Mesenchymal stem cell (in vitro differentiated cells and primary cell): ENCODE measurements at regions not wholly inside any gene's neighbourhood (a gene's known extent, or its start where the extent isn't known, plus 50 kb on each side); places are given as distances from the start of the nearest gene placed in this dataset.

Experiments used
- DNase-seq: peaks from one replicate; pipeline ENCODE4 v3.0.0-alpha.2; 2013
- H2AFZ ChIP-seq: one replicate; pipeline ENCODE4 v1.6.1; 2013; ENCODE audit warnings: low read depth, mild to moderate bottlenecking, control low read depth, inconsistent platforms, low read length, moderate library complexity
- H2AK5ac ChIP-seq: 2 replicates; pipeline ENCODE4 v1.6.1; 2013; ENCODE audit warnings: low read length, moderate library complexity, mild to moderate bottlenecking, inconsistent platforms; ENCODE audit not compliant: severe bottlenecking
- H2BK120ac ChIP-seq: one replicate; pipeline ENCODE4 v1.6.1; 2013; ENCODE audit warnings: low read depth, mild to moderate bottlenecking, inconsistent platforms, low read length, moderate library complexity
- H2BK12ac ChIP-seq, 2 experiments: one replicate each; pipeline ENCODE4 v1.6.1; 2013; ENCODE audit warnings: inconsistent platforms in 2 of 2, low read length in 2 of 2, mild to moderate bottlenecking in 2 of 2, moderate library complexity in 2 of 2, control low read depth in 1 of 2
- H2BK15ac ChIP-seq: one replicate; pipeline ENCODE4 v1.6.1; 2013; ENCODE audit warnings: mild to moderate bottlenecking, low read depth, inconsistent platforms; ENCODE audit not compliant: poor library complexity, severe bottlenecking
- H2BK5ac ChIP-seq: 2 replicates; pipeline ENCODE4 v1.6.1; 2013; ENCODE audit warnings: low read depth, mild to moderate bottlenecking, low read length, control low read depth, inconsistent platforms; ENCODE audit not compliant: poor library complexity, severe bottlenecking
- H3K14ac ChIP-seq, 2 experiments: one replicate each; pipeline ENCODE4 v1.6.1; 2013; ENCODE audit warnings: inconsistent platforms in 2 of 2, low read length in 2 of 2, control low read depth in 1 of 2, mild to moderate bottlenecking in 1 of 2, moderate library complexity in 1 of 2
- H3K18ac ChIP-seq, 2 experiments: one replicate each; pipeline ENCODE4 v1.6.1; 2013; ENCODE audit warnings: inconsistent platforms in 2 of 2, low read length in 2 of 2, control low read depth in 1 of 2, low read depth in 1 of 2, mild to moderate bottlenecking in 1 of 2
- H3K23ac ChIP-seq, 2 experiments: one replicate each; pipeline ENCODE4 v1.6.1; 2013; ENCODE audit warnings: inconsistent platforms in 2 of 2, low read length in 2 of 2, mild to moderate bottlenecking in 2 of 2, moderate library complexity in 2 of 2, control low read depth in 1 of 2
- H3K27ac ChIP-seq: 2 replicates; pipeline ENCODE4 v1.5.1; 2013; ENCODE audit warnings: mild to moderate bottlenecking, moderate library complexity, low read length, control low read depth, inconsistent platforms; ENCODE audit not compliant: poor library complexity, severe bottlenecking
- H3K27me3 ChIP-seq, 2 experiments: 2 replicates each; pipeline versions ENCODE4 v1.6.1 to v1.7.0; 2013; ENCODE audit warnings: low read length in 2 of 2, mild to moderate bottlenecking in 2 of 2, moderate library complexity in 2 of 2, control low read depth in 1 of 2, inconsistent platforms in 1 of 2; ENCODE audit not compliant: control insufficient read depth in 1 of 2, insufficient read depth in 1 of 2
- H3K36me3 ChIP-seq, 2 experiments: 2 replicates each; pipeline versions ENCODE4 v1.6.1 to v1.7.0; 2013; ENCODE audit warnings: low read length in 2 of 2, control low read depth in 1 of 2, inconsistent platforms in 1 of 2, low read depth in 1 of 2, mild to moderate bottlenecking in 1 of 2; ENCODE audit not compliant: insufficient read depth in 2 of 2, control insufficient read depth in 1 of 2
- H3K4ac ChIP-seq, 2 experiments: one replicate each; pipeline ENCODE4 v1.6.1; 2013; ENCODE audit warnings: inconsistent platforms in 2 of 2, low read length in 2 of 2, mild to moderate bottlenecking in 2 of 2, moderate library complexity in 2 of 2, control low read depth in 1 of 2, low read depth in 1 of 2
- H3K4me1 ChIP-seq: 2 replicates; pipeline ENCODE4 v1.6.1; 2013; ENCODE audit warnings: low read depth, low read length, control low read depth; ENCODE audit not compliant: control insufficient read depth, insufficient read depth
- H3K4me2 ChIP-seq: 2 replicates; pipeline ENCODE4 v1.6.1; 2013; ENCODE audit warnings: low read length, mild to moderate bottlenecking, inconsistent platforms; ENCODE audit not compliant: poor library complexity, severe bottlenecking
- H3K4me3 ChIP-seq, 2 experiments: 2 replicates each; pipeline versions ENCODE4 v1.5.1 to v1.7.0; 2013; ENCODE audit warnings: low read length in 2 of 2, mild to moderate bottlenecking in 2 of 2, control low read depth in 1 of 2, low read depth in 1 of 2; ENCODE audit not compliant: insufficient read depth in 1 of 2
- H3K79me1 ChIP-seq: replicated peaks from 2 replicates; pipeline ENCODE4 v1.6.1; 2013; ENCODE audit warnings: mild to moderate bottlenecking, control low read depth, low read length, inconsistent platforms; ENCODE audit not compliant: poor library complexity, severe bottlenecking
- H3K9ac ChIP-seq: 2 replicates; pipeline ENCODE4 v1.7.0; 2013; ENCODE audit warnings: mild to moderate bottlenecking, low read length, moderate library complexity
- H3K9me3 ChIP-seq: 2 replicates; pipeline ENCODE4 v1.7.0; 2013; ENCODE audit warnings: mild to moderate bottlenecking, low read length; ENCODE audit not compliant: control insufficient read depth
- H4K8ac ChIP-seq: one replicate; pipeline ENCODE4 v1.6.1; 2013; ENCODE audit warnings: inconsistent platforms, mild to moderate bottlenecking, low read length, moderate library complexity
- H4K91ac ChIP-seq: one replicate; pipeline ENCODE4 v1.6.1; 2013; ENCODE audit warnings: mild to moderate bottlenecking, low read length, inconsistent platforms
- WGBS: methylation state at CpG from one replicate; pipeline ENCODE4 v1.1.7; 2013; ENCODE audit warnings: mixed read lengths; 5-methylcytosine and 5-hydroxymethylcytosine counted together

DNA sequence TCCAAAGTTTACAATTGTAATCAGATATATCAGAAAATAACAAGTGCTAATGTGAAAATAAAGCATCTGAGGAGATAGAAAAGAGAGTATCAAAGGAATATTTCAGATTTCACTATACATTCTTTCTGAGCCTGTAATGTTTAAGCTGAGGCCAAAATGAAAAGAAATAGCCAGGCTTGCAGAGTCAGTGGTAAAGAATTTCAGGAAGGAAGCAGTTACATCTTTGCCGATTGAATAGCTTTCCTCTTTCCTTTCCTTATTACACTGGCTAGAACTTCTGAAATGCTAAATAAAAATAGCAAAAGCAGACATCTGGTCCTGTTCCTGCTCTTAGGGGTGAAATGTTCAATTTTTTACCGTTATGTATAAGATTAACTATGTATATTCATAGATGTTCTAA, 1441.6 kb upstream of the PCDH7 start:
- Histone ChIP-seq H2AK5ac (no peak overlapping the region), H3K4ac (no peak overlapping the region), H4K8ac (no peak overlapping the region), H2BK12ac (no peak overlapping the region), H2BK5ac (no peak overlapping the region), H4K91ac (no peak overlapping the region), H3K4me1 (no peaks in the 10 kb centered on the region), H3K4me2 (no peak overlapping the region), H3K14ac (no peak overlapping the region), H3K4me3 (peak overlapping the region in 1 of 2 experiments; percentile 43), H3K23ac (no peak overlapping the region), H3K27me3 (no peaks in the 10 kb centered on the region), H3K36me3 (no peaks in the 10 kb centered on the region), H3K18ac (no peak overlapping the region), H3K9me3 (peaks cover 8% of the 10 kb centered on the region), H3K9ac (no peak overlapping the region), H3K79me1 (no peaks in the 10 kb centered on the region), H3K27ac (peak overlapping the region; percentile 64), H2BK120ac (no peak overlapping the region), H2BK15ac (no peak overlapping the region), H2AFZ (no peak overlapping the region)
- WGBS, result 0% methylated on average over 1 of the region's 2 CpGs
- DNase-seq, result peak; percentile 41

DNA sequence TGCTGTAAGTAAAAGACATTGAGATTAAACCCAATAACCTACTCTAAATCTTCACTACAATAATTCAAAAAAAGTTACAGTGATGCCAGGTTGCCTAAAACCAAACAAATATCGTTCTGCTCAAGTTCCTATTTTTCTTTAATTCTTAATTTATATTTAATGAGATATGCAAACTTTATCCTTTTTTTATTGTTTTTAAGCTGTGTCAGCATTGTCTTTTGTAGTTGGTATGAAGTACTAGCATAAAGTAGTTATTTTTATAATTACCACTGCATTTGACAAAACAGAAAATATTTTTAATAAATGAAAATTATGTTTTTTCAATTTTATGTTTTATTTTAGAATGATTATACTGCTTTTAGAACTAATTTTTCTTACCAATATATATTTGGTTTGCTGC, 1431.1 kb upstream of the PCDH7 start:
- H2BK120ac ChIP-seq, result no peak overlapping the region
- no peak overlapping the region for H3K18ac ChIP-seq
- H2BK12ac ChIP-seq, result no peak overlapping the region
- no peak overlapping the region for H4K91ac ChIP-seq
- H3K4me2 ChIP-seq, result no peak overlapping the region
- no peak overlapping the region for H2BK15ac ChIP-seq
- no peaks in the 10 kb centered on the region for H3K9me3 ChIP-seq
- no peak overlapping the region for H3K9ac ChIP-seq
- H2AFZ ChIP-seq, result no peak overlapping the region
- no peaks in the 10 kb centered on the region for H3K36me3 ChIP-seq
- WGBS, result no CpG with 5 or more reads among the region's 1 CpG
- H2AK5ac ChIP-seq, result no peak overlapping the region
- no peak for DNase-seq
- H3K27ac ChIP-seq, result no peak overlapping the region
- no peak overlapping the region for H3K23ac ChIP-seq
- no peak overlapping the region for H2BK5ac ChIP-seq
- no peak overlapping the region for H3K4ac ChIP-seq
- no peak overlapping the region for H4K8ac ChIP-seq
- H3K27me3 ChIP-seq, result no peaks in the 10 kb centered on the region
- H3K4me1 ChIP-seq, result no peaks in the 10 kb centered on the region
- H3K14ac ChIP-seq, result no peak overlapping the region
- H3K4me3 ChIP-seq, result no peak overlapping the region
- H3K79me1 ChIP-seq, result no peaks in the 10 kb centered on the region

DNA sequence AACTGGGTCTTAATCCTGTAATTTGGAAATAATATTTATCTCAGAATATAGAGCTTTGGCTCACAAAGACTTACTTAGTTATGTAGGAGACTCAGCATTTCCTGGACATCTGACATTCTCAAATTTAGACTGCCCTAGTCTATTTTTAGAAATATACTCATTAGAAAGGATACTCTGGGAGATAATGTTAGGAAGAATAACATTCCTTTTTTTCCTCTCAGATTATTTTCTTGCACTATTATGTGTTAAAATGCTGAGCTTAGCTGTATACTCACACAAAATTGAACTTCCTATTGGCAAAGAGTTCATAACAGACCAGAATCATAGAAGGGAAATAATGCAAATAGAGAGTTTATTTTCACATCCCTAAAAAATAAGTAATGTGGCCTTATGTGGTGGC, 1424.9 kb upstream of the PCDH7 start:
- no peak overlapping the region for H4K91ac ChIP-seq
- no peak overlapping the region for H3K4ac ChIP-seq
- H3K14ac ChIP-seq, result no peak overlapping the region
- no peaks in the 10 kb centered on the region for H3K36me3 ChIP-seq
- no peak overlapping the region for H3K9ac ChIP-seq
- H2AK5ac ChIP-seq, result no peak overlapping the region
- H3K4me3 ChIP-seq, result no peak overlapping the region
- H3K4me1 ChIP-seq, result no peaks in the 10 kb centered on the region
- H3K27ac ChIP-seq, result no peak overlapping the region
- no peak overlapping the region for H3K4me2 ChIP-seq
- DNase-seq, result no peak
- H3K79me1 ChIP-seq, result no peaks in the 10 kb centered on the region
- no peak overlapping the region for H2BK120ac ChIP-seq
- H2BK5ac ChIP-seq, result no peak overlapping the region
- H3K18ac ChIP-seq, result no peak overlapping the region
- no peak overlapping the region for H2AFZ ChIP-seq
- H4K8ac ChIP-seq, result no peak overlapping the region
- no peak overlapping the region for H3K23ac ChIP-seq
- H2BK12ac ChIP-seq, result no peak overlapping the region
- H3K9me3 ChIP-seq, result no peaks in the 10 kb centered on the region
- no peaks in the 10 kb centered on the region for H3K27me3 ChIP-seq
- H2BK15ac ChIP-seq, result no peak overlapping the region

DNA sequence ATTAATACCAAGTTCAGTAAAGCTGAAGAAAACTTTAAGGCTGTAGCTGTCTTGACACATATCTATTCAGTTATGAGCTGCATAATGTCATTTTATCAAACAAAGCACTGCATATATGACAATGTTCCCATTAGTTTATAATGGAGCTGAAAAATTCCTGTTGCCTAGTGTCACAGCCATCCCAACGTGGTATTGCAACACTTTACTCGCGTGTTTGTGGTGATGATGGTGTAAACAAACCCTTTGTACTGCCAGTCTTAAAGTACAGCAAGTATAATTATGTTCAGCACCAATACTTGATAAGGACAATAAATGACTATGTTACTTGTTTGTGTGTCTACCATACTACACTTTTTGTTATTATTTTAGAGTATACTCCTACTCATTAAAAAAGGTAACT, 1415.6 kb upstream of the PCDH7 start:
- no peaks in the 10 kb centered on the region for H3K27me3 ChIP-seq
- H3K4ac ChIP-seq, result no peak overlapping the region
- no peak overlapping the region for H4K8ac ChIP-seq
- no peak overlapping the region for H3K27ac ChIP-seq
- no peak overlapping the region for H3K14ac ChIP-seq
- no peak overlapping the region for H4K91ac ChIP-seq
- H2AFZ ChIP-seq, result no peak overlapping the region
- 5% methylated on average over 3 of the region's 3 CpGs for WGBS
- no peak overlapping the region for H3K4me3 ChIP-seq
- H2BK12ac ChIP-seq, result no peak overlapping the region
- H3K9me3 ChIP-seq, result no peaks in the 10 kb centered on the region
- no peak overlapping the region for H3K9ac ChIP-seq
- H3K36me3 ChIP-seq, result no peaks in the 10 kb centered on the region
- DNase-seq, result peak; percentile 92
- no peak overlapping the region for H3K4me2 ChIP-seq
- no peaks in the 10 kb centered on the region for H3K4me1 ChIP-seq
- no peak overlapping the region for H3K23ac ChIP-seq
- no peak overlapping the region for H2BK120ac ChIP-seq
- no peaks in the 10 kb centered on the region for H3K79me1 ChIP-seq
- no peak overlapping the region for H2BK15ac ChIP-seq
- no peak overlapping the region for H2AK5ac ChIP-seq
- H2BK5ac ChIP-seq, result no peak overlapping the region
- H3K18ac ChIP-seq, result no peak overlapping the region
